LNCaP clone FGC (cell line): ENCODE measurements at regions not wholly inside any gene's neighbourhood (a gene's known extent, or its start where the extent isn't known, plus 50 kb on each side); places are given as distances from the start of the nearest gene placed in this dataset.

ENCODE experiments used
- DNase-seq: peaks from one replicate; pipeline ENCODE4 v3.0.0-alpha.2; 2011; ENCODE audit warnings: low read depth
- H3K4me3 ChIP-seq: 2 replicates; pipeline ENCODE4 v1.5.1; 2011; ENCODE audit warnings: mild to moderate bottlenecking, low read depth, low read length, control low read depth
- CTCF ChIP-seq: IDR thresholded peaks from 2 replicates; pipeline ENCODE4 v1.5.1; 2012; ENCODE audit warnings: mild to moderate bottlenecking; ENCODE audit not compliant: control insufficient read depth, insufficient read depth; ENCODE audit errors: extremely low read depth

GRCh38 chr2:36032046-36032445 lies 323.5 kb upstream of the CRIM1 start:
- DNase-seq: no peak
- no peak overlapping the region for H3K4me3 ChIP-seq
- no peak for TF ChIP-seq CTCF

GRCh38 chr2:36031471-36031870 lies 324.1 kb upstream of the CRIM1 start:
- no peak for TF ChIP-seq CTCF
- no peak overlapping the region for H3K4me3 ChIP-seq
- no peak for DNase-seq

- DNase-seq: no peak
- no peak for TF ChIP-seq CTCF
- no peak overlapping the region for H3K4me3 ChIP-seq
Measured at GRCh38 chr2:36027616-36028015, 328.0 kb upstream of the CRIM1 start.

GRCh38 chr2:36013064-36013463 lies 342.5 kb upstream of the CRIM1 start:
- no peak for DNase-seq
- no peak for TF ChIP-seq CTCF
- H3K4me3 ChIP-seq: no peak overlapping the region

GRCh38 chr2:36006444-36006843 lies 349.1 kb upstream of the CRIM1 start:
- H3K4me3 ChIP-seq: no peak overlapping the region
- no peak for DNase-seq
- no peak for TF ChIP-seq CTCF

- TF ChIP-seq CTCF: no peak
- no peak for DNase-seq
- H3K4me3 ChIP-seq: no peak overlapping the region
Measured at GRCh38 chr2:36002941-36003340, 352.6 kb upstream of the CRIM1 start.

GRCh38 chr2:35997488-35997887 lies 358.1 kb upstream of the CRIM1 start:
- no peak for TF ChIP-seq CTCF
- H3K4me3 ChIP-seq: no peak overlapping the region
- no peak for DNase-seq
